DND-41 (cell line): ENCODE measurements at regions not wholly inside any gene's neighbourhood (a gene's known extent, or its start where the extent isn't known, plus 50 kb on each side); places are given as distances from the start of the nearest gene placed in this dataset.

Experiments used
- EZH2 ChIP-seq: IDR thresholded peaks from 3 replicates; pipeline ENCODE4 v1.6.1; 2012; ENCODE audit warnings: borderline replicate concordance, low read depth, mild to moderate bottlenecking, moderate library complexity, low read length, inconsistent platforms; ENCODE audit not compliant: severe bottlenecking
- TF ChIP-seq, protein P1 (sequence below): IDR thresholded peaks from 2 replicates; pipeline ENCODE4 v1.5.1; 2012; ENCODE audit warnings: borderline replicate concordance, low read length, moderate library complexity, mild to moderate bottlenecking; ENCODE audit not compliant: poor library complexity, severe bottlenecking; ENCODE audit errors: extremely low read depth

DNA sequence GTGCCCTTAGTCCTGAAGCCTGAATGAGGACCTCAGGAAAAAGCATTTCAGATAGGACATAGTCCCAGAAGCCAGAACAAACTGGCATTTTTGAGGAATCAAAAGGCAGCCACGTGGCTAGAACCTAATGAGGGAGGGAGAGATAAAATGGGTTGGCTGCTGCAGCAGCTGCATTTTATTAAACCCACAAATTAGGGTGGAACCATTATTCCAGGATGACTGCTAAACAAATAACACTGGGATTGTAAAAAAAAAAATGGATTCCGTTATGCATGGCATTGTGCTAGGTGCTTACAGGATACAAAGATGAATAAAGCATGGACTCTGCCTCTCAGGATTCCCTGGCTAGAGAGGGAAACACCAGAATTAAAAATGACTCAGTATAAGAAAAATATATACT, 141.5 kb downstream of the SATB1 start:
- TF ChIP-seq, protein P1, sequence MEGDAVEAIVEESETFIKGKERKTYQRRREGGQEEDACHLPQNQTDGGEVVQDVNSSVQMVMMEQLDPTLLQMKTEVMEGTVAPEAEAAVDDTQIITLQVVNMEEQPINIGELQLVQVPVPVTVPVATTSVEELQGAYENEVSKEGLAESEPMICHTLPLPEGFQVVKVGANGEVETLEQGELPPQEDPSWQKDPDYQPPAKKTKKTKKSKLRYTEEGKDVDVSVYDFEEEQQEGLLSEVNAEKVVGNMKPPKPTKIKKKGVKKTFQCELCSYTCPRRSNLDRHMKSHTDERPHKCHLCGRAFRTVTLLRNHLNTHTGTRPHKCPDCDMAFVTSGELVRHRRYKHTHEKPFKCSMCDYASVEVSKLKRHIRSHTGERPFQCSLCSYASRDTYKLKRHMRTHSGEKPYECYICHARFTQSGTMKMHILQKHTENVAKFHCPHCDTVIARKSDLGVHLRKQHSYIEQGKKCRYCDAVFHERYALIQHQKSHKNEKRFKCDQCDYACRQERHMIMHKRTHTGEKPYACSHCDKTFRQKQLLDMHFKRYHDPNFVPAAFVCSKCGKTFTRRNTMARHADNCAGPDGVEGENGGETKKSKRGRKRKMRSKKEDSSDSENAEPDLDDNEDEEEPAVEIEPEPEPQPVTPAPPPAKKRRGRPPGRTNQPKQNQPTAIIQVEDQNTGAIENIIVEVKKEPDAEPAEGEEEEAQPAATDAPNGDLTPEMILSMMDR: no peak
- no peak for TF ChIP-seq EZH2
